ENCODE measurements at regions not wholly inside any gene's neighbourhood (a gene's known extent, or its start where the extent isn't known, plus 50 kb on each side); places are given as distances from the start of the nearest gene placed in this dataset.

DNA sequence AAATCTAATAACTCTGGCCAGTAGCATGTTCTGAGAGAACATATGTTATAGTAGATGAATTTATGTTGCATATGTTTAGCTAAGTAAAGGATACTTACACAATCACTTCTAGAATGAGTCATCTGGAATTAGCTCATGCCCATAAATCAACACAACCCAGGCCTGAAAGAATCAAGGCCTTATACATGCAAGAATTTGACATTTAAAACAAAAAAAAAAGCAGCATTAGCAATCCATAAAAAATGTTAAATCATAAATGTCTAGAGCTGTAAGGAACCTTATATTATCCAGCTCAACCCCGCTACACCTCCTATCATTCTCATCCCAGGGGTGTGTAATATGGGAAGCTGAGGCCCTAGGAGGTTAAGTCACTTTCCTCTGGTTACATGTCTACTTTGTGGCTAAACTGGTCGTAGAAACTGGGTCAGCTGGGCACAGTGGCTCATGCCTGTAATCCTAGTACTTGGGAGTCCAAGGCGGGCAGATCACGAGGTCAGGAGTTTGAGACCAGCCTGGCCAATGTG, 105.2 kb upstream of the CARMIL1 start:
- H4K20me1 ChIP-seq: no peaks in the 10 kb centered on the region
- H3K27ac ChIP-seq: no peak overlapping the region
- TF ChIP-seq Cebpa-rat (IDR thresholded peaks at IDR 0.05): no peak
- no peak overlapping the region for H3K4me3 ChIP-seq
- H3K4me1 ChIP-seq: peaks cover 11% of the 10 kb centered on the region
- H3K4me2 ChIP-seq: no peak overlapping the region
- no peak overlapping the region for H3K9ac ChIP-seq
- no peaks in the 10 kb centered on the region for H3K9me3 ChIP-seq
- no peaks in the 10 kb centered on the region for H3K27me3 ChIP-seq
- H3K36me3 ChIP-seq: no peaks in the 10 kb centered on the region

DNA sequence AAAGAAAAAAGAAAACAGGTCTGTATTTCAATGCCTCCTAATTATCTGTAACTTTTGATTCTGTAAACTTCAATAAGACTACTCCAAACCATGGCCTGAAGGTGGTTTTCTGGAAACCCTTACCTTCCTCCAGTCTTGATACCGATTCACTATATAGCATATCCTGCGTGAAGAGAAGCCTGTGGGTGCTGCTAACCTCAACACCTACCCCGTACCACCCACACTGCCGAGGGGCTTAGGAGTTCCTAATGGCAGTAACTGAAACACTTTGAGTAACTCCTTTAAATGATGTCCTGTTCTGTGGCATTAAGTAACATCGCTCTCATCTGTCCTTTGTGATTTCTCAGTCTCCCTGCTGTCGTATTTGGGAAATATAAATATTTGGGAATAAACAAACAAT, 104.5 kb upstream of the CARMIL1 start:
- no peaks in the 10 kb centered on the region for H3K9me3 ChIP-seq
- H3K9ac ChIP-seq: no peak overlapping the region
- H3K4me1 ChIP-seq: peaks cover 18% of the 10 kb centered on the region
- H3K27ac ChIP-seq: no peak overlapping the region
- no peaks in the 10 kb centered on the region for H3K27me3 ChIP-seq
- no peaks in the 10 kb centered on the region for H3K36me3 ChIP-seq
- no peak for TF ChIP-seq Cebpa-rat (IDR thresholded peaks at IDR 0.05)
- no peak overlapping the region for H3K4me3 ChIP-seq
- H4K20me1 ChIP-seq: no peaks in the 10 kb centered on the region
- H3K4me2 ChIP-seq: no peak overlapping the region

DNA sequence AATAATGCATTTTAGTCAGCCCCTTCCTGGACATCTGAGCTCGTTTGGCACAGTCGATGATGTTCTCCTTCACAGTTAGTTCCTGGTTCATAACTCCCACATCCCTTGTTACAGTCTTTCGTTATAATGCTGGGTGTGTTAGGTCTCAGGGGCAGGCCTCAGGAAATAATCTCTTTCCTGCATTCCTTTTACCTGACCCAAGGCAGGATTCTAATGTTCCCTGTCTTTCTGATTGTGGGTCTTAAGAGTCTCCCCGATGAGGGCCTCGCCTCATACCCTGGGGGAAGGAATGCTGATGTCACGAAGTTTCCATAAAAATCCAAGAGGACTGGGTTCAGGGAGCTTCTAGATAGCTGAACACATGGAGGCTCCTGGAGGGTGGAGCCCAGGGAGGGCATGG, 104.0 kb upstream of the CARMIL1 start:
- Histone ChIP-seq H3K36me3 (no peaks in the 10 kb centered on the region), H3K4me2 (no peak overlapping the region), H3K4me3 (no peak overlapping the region), H3K27me3 (no peaks in the 10 kb centered on the region), H3K4me1 (peaks cover 19% of the 10 kb centered on the region), H4K20me1 (no peaks in the 10 kb centered on the region), H3K27ac (no peak overlapping the region), H3K9ac (no peak overlapping the region), H3K9me3 (no peaks in the 10 kb centered on the region)
- TF ChIP-seq Cebpa-rat (IDR thresholded peaks at IDR 0.05): no peak

DNA sequence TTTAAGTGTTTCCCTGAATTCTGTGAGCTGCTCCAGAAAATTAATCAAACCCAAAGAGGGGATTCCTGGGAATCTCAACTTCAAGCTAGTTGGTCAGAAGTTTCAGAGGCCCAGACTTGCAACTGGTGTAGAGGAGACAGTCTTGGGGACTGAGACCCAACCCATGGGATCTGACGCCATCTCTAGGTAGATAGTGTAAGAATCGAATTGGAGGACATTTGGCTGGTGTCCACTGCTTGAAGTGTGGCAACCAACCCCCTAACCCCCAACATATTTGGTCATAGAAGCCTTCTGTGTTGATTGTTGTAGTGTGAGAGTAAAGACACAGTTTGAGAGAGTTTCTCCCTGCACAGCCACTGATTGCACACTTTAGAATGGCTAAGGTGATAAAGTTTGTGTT, 103.5 kb upstream of the CARMIL1 start:
- no peaks in the 10 kb centered on the region for H3K27me3 ChIP-seq
- no peaks in the 10 kb centered on the region for H3K36me3 ChIP-seq
- H3K9ac ChIP-seq: no peak overlapping the region
- H3K4me1 ChIP-seq: peaks cover 19% of the 10 kb centered on the region
- no peak overlapping the region for H3K4me3 ChIP-seq
- H3K27ac ChIP-seq: no peak overlapping the region
- H4K20me1 ChIP-seq: no peaks in the 10 kb centered on the region
- H3K4me2 ChIP-seq: no peak overlapping the region
- H3K9me3 ChIP-seq: no peaks in the 10 kb centered on the region
- TF ChIP-seq Cebpa-rat (IDR thresholded peaks at IDR 0.05): no peak

DNA sequence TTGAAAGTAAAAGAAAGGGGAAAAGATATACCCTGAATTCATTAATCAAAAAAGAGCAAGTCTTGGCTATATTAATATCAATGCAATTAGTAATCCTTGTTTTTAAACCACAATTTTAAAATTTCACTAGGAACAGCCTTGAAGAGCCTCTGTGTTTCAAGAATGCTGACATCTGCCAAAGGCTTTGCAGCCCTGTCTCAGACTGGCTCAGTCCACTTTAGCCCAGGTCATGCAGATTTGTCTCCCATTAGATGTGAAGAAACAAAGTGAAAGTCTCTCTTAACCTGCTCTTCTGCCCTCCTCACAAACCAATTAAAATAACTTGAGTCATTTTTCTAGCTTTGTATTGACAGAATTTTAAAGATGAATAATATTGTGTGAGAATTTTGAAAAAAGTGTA, 102.7 kb upstream of the CARMIL1 start:
- H4K20me1 ChIP-seq: no peaks in the 10 kb centered on the region
- no peak overlapping the region for H3K27ac ChIP-seq
- no peak overlapping the region for H3K4me2 ChIP-seq
- no peaks in the 10 kb centered on the region for H3K27me3 ChIP-seq
- peaks cover 19% of the 10 kb centered on the region for H3K4me1 ChIP-seq
- no peak overlapping the region for H3K4me3 ChIP-seq
- no peaks in the 10 kb centered on the region for H3K36me3 ChIP-seq
- no peak for TF ChIP-seq Cebpa-rat (IDR thresholded peaks at IDR 0.05)
- no peaks in the 10 kb centered on the region for H3K9me3 ChIP-seq
- H3K9ac ChIP-seq: no peak overlapping the region

DNA sequence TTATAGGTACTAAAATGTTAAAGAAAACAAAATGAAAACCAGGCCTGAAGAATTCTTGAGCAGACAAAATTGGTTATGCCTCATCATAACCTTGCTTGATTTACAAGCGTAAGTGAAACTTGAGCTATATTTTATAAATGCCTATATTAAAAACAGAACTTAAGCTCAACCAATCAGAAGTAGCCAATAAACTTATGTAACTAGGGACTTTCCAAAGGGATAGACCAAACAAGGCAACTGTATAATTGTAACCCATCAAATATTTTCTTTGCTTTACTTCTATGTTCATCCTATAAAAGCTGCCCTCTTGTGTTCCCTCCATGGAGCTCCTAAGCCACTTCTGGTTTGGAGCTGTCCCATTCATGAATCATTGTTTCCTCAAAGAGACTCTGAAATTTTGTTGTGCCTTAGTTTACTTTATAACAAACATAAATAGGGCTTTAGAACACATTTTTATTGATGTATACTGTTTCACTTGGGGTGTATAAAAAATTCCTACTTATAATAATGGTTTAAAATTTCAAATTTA, 101.6 kb upstream of the CARMIL1 start:
- no peak for TF ChIP-seq Cebpa-rat (IDR thresholded peaks at IDR 0.05)
- H3K9me3 ChIP-seq: no peaks in the 10 kb centered on the region
- no peak overlapping the region for H3K4me2 ChIP-seq
- no peak overlapping the region for H3K4me3 ChIP-seq
- no peak overlapping the region for H3K27ac ChIP-seq
- H3K36me3 ChIP-seq: no peaks in the 10 kb centered on the region
- H4K20me1 ChIP-seq: no peaks in the 10 kb centered on the region
- no peaks in the 10 kb centered on the region for H3K27me3 ChIP-seq
- H3K9ac ChIP-seq: no peak overlapping the region
- peaks cover 19% of the 10 kb centered on the region for H3K4me1 ChIP-seq

DNA sequence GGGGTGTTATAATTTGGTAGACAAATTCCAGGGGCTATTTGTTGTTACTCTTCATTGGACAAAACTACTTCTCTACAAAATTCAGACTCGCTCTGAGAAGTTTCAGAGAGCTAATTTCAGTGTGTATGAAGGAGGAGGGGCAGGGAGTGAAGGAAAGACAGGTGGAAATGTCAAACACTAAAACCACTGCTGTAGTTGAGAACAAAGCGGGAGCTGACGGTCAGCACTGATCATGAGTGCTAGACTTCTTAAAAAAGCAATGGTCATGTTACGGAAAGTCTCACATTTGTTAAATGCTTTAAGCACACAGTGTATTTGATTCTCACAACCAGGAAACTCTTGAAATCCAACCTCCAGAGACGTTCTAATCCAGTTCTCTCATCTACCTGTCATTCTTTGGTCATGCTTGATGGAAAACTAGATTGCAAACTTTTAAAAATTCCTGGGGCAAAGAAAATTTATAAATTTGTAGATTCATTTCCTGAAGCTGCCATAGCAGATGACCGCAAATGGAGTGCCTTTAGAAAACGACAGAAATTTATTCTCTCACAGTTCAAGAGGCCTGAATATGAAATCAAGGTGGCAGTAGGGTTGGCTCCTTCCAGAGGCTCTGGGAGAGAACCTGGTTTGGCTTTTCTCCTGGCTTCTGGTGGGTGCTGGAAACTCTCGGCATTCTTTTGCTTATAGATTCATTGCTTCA, 100.7 kb upstream of the CARMIL1 start:
- Histone ChIP-seq H3K9me3 (no peaks in the 10 kb centered on the region), H3K4me3 (no peak overlapping the region), H3K4me1 (peaks cover 19% of the 10 kb centered on the region), H3K36me3 (no peaks in the 10 kb centered on the region), H3K4me2 (peak overlapping the region; percentile 64), H3K9ac (no peak overlapping the region), H3K27ac (peak overlapping the region; percentile 43; the same call in 1 of the 2 replicates), H3K27me3 (no peaks in the 10 kb centered on the region), H4K20me1 (no peaks in the 10 kb centered on the region)
- TF ChIP-seq Cebpa-rat (IDR thresholded peaks at IDR 0.05): no peak

DNA sequence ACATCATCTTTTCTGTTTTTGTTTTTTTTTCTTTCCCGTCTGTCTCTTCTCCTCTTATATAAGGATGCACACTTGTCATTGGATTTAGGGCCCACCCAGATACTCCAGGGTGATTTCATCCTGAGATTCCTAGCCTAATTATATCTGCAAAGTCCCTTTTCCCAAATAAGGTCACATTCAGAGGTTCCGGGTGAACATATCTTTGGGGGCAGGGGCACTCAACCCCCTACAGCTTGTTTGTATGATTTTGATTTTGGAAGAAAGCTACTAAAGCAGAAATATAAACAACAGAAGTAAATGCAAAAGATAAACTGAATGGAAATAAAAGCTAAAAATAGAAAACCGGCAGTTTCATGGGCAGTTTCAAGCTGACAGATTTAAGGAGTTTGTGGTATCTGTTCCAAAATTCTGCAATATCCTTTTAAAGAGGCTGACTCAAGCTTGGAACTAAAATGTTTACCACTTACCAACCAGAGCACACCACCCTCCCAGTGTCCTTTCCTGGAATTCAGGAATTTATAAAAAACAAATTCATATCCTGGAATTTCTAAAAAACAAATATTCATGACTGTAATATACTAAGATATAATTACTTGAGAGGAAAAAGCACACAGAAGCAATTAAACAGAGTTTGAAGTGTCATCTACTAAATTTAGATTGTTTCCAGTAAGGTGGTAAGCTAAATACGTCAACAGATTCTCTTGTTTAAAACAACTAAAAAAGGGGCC, 100.0 kb upstream of the CARMIL1 start:
- Histone ChIP-seq H3K4me2 (peak overlapping the region; percentile 64), H4K20me1 (no peaks in the 10 kb centered on the region), H3K27me3 (no peaks in the 10 kb centered on the region), H3K4me1 (peaks cover 19% of the 10 kb centered on the region), H3K27ac (peak overlapping the region; percentile 43; the same call in 1 of the 2 replicates), H3K9ac (no peak overlapping the region), H3K4me3 (no peak overlapping the region), H3K36me3 (no peaks in the 10 kb centered on the region), H3K9me3 (no peaks in the 10 kb centered on the region)
- no peak for TF ChIP-seq Cebpa-rat (IDR thresholded peaks at IDR 0.05)

DNA sequence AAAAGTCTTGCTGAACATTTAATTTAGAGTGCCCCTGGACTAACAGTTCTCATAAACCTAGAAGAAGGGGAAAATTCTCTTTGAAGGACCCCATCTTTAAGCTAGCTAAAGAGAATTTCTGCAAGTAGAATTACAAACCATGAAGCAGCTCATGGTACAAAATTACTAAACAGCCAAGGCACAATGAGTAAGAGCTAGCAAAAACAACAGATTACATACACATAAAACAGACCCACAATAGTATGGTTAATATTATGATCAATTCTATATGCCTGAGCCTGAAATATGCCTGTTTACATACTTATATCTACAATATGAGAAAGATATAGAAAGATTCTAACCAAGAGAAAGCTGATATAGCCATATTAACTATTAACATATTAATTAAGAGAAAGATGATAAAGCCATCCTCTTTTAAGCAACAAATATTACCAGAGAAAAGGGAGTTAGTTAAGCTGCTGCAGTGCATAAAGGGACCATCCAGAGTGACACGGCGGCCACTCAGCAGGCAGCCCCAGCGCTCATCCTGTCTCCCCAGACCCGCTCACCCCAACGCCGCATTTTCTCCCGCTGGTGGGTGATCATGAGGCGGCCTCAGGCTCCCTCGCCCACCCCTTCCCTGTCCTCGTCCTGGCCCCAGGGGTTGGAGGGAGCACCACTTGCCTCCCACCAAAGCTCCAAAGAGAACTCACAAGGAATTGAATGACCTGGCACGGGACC, 98.4 kb upstream of the CARMIL1 start:
- no peak overlapping the region for H3K4me2 ChIP-seq
- H3K9me3 ChIP-seq: no peaks in the 10 kb centered on the region
- no peaks in the 10 kb centered on the region for H3K27me3 ChIP-seq
- TF ChIP-seq Cebpa-rat (IDR thresholded peaks at IDR 0.05): no peak
- no peak overlapping the region for H3K9ac ChIP-seq
- no peak overlapping the region for H3K4me3 ChIP-seq
- H3K36me3 ChIP-seq: no peaks in the 10 kb centered on the region
- H3K27ac ChIP-seq: no peak overlapping the region
- H4K20me1 ChIP-seq: no peaks in the 10 kb centered on the region
- H3K4me1 ChIP-seq: peaks cover 19% of the 10 kb centered on the region

All from BLaER1 (cell line).